ENCODE measurements at regions not wholly inside any gene's neighbourhood (a gene's known extent, or its start where the extent isn't known, plus 50 kb on each side); places are given as distances from the start of the nearest gene placed in this dataset.

GRCh38 chr19:30278882-30279254 is 93.3 kb upstream of the ZNF536 start:
- Histone ChIP-seq H3K27ac (no peak overlapping the region), H2AFZ (no peak overlapping the region), H3F3A (ENCODE audit: insufficient read depth, low read depth) (no peaks in the 10 kb centered on the region), H3K4me2 (no peak overlapping the region), H3K4me3 (no peak overlapping the region), H3K9me3 (ENCODE audit: insufficient read depth, low read depth) (no peaks in the 10 kb centered on the region), H3K79me2 (ENCODE audit: low read depth) (no peaks in the 10 kb centered on the region), H4K20me1 (ENCODE audit: insufficient read depth) (no peaks in the 10 kb centered on the region), H3K36me3 (ENCODE audit: low read depth) (no peaks in the 10 kb centered on the region), H3K4me1 (replicated peaks; ENCODE audit: insufficient read depth) (no peaks in the 10 kb centered on the region), H3K27me3 (ENCODE audit: insufficient read depth, low read depth) (peaks cover 93% of the 10 kb centered on the region), H3K9me2 (ENCODE audit: insufficient read depth) (no peaks in the 10 kb centered on the region)
- no TSS peak for BruUV-seq (replicated peaks)
- CTCF ChIA-PET, result no interaction called here
- POLR2A ChIA-PET (ENCODE audit: unreplicated experiment), result no interaction called here
- TF ChIP-seq EZH2 (IDR thresholded peaks at IDR 0.05; ENCODE audit: low read depth) (no peak), CTCF (conservative IDR thresholded peaks at IDR 0.05) (no peak)
- no peak for DNase-seq
- intact Hi-C loops (cut with micrococcal nuclease; ENCODE audit: unreplicated experiment), result no loop called here

- TF ChIP-seq CTCF (conservative IDR thresholded peaks at IDR 0.05) (no peak), EZH2 (IDR thresholded peaks at IDR 0.05; ENCODE audit: low read depth) (no peak)
- Histone ChIP-seq H3K27me3 (ENCODE audit: insufficient read depth, low read depth) (peaks cover 97% of the 10 kb centered on the region), H3K4me3 (no peak overlapping the region), H3K9me2 (ENCODE audit: insufficient read depth) (no peaks in the 10 kb centered on the region), H4K20me1 (ENCODE audit: insufficient read depth) (no peaks in the 10 kb centered on the region), H3F3A (ENCODE audit: insufficient read depth, low read depth) (no peaks in the 10 kb centered on the region), H3K36me3 (ENCODE audit: low read depth) (no peaks in the 10 kb centered on the region), H3K9me3 (ENCODE audit: insufficient read depth, low read depth) (no peaks in the 10 kb centered on the region), H3K4me1 (replicated peaks; ENCODE audit: insufficient read depth) (no peaks in the 10 kb centered on the region), H3K27ac (no peak overlapping the region), H2AFZ (no peak overlapping the region), H3K4me2 (no peak overlapping the region), H3K79me2 (ENCODE audit: low read depth) (no peaks in the 10 kb centered on the region)
- POLR2A ChIA-PET (ENCODE audit: unreplicated experiment), result no interaction called here
- no TSS peak for BruUV-seq (replicated peaks)
- DNase-seq, result no peak
- CTCF ChIA-PET, result no interaction called here
- intact Hi-C loops (cut with micrococcal nuclease; ENCODE audit: unreplicated experiment), result no loop called here
Observed at GRCh38 chr19:30280018-30280417, 92.2 kb upstream of the ZNF536 start.

DNA sequence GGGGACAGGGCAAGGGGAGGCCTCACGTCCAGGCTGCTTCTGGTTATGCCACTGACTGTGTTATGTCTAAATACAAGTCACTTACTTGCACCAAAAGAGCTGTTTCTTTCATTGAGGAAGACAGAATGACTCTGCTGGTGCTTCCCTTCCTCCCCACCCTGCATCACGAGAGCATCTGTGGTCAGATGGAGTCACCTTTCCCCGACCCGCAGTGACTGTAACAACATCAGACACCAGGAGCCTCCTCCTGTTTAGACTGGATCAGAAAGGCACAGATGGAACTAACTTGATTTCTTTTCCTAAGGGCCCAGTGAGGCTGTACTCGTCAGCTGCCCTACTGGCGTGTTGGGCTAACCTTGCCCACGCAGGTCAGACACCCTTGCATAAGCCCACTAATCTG is 90.3 kb upstream of the ZNF536 start:
- no peaks in the 10 kb centered on the region for H4K20me1 ChIP-seq (ENCODE audit: insufficient read depth)
- H3K9me3 ChIP-seq (ENCODE audit: insufficient read depth, low read depth), result no peaks in the 10 kb centered on the region
- DNase-seq, result no peak
- no peaks in the 10 kb centered on the region for H3K9me2 ChIP-seq (ENCODE audit: insufficient read depth)
- intact Hi-C loops (cut with micrococcal nuclease; ENCODE audit: unreplicated experiment), result no loop called here
- H3K4me2 ChIP-seq, result no peak overlapping the region
- no peaks in the 10 kb centered on the region for H3F3A ChIP-seq (ENCODE audit: insufficient read depth, low read depth)
- H3K4me1 ChIP-seq (replicated peaks; ENCODE audit: insufficient read depth), result no peaks in the 10 kb centered on the region
- POLR2A ChIA-PET (ENCODE audit: unreplicated experiment), result no interaction called here
- no peak overlapping the region for H2AFZ ChIP-seq
- BruUV-seq (replicated peaks), result no TSS peak
- no peak overlapping the region for H3K4me3 ChIP-seq
- peaks cover 92% of the 10 kb centered on the region for H3K27me3 ChIP-seq (ENCODE audit: insufficient read depth, low read depth)
- TF ChIP-seq CTCF (conservative IDR thresholded peaks at IDR 0.05), result no peak
- no peak for TF ChIP-seq EZH2 (IDR thresholded peaks at IDR 0.05; ENCODE audit: low read depth)
- no peaks in the 10 kb centered on the region for H3K36me3 ChIP-seq (ENCODE audit: low read depth)
- no peaks in the 10 kb centered on the region for H3K79me2 ChIP-seq (ENCODE audit: low read depth)
- H3K27ac ChIP-seq, result no peak overlapping the region
- CTCF ChIA-PET, result no interaction called here
